ENCODE measurements at regions not wholly inside any gene's neighbourhood (a gene's known extent, or its start where the extent isn't known, plus 50 kb on each side); places are given as distances from the start of the nearest gene placed in this dataset.

GRCh38 chr2:10985260-10985659 lies 73.5 kb downstream of the KCNF1 start:
- Histone ChIP-seq H3K4me3 (no peak overlapping the region), H3K36me3 (no peaks in the 10 kb centered on the region), H3K27me3 (no peaks in the 10 kb centered on the region), H3K9me3 (no peaks in the 10 kb centered on the region), H3K4me1 (no peaks in the 10 kb centered on the region), H3K27ac (no peak overlapping the region)
- DNase-seq, result no peak
- TF ChIP-seq CTCF (IDR thresholded peaks at IDR 0.05), result no peak
- TF ChIP-seq POLR2A (IDR thresholded peaks at IDR 0.05), result no peak
- intact Hi-C loops (cut with DNase I; ENCODE audit: low total_unique reads), result no loop called here

- H3K9me3 ChIP-seq, result no peaks in the 10 kb centered on the region
- intact Hi-C loops (cut with DNase I; ENCODE audit: low total_unique reads), result no loop called here
- no peak overlapping the region for H3K4me3 ChIP-seq
Measured at GRCh38 chr2:10985901-10986535, 74.3 kb downstream of the KCNF1 start.

GRCh38 chr2:10987439-10987838 lies 75.7 kb downstream of the KCNF1 start:
- H3K9me3 ChIP-seq, result no peaks in the 10 kb centered on the region
- no peaks in the 10 kb centered on the region for H3K27me3 ChIP-seq
- H3K36me3 ChIP-seq, result no peaks in the 10 kb centered on the region
- no peak for TF ChIP-seq POLR2A (IDR thresholded peaks at IDR 0.05)
- no peak for TF ChIP-seq CTCF (IDR thresholded peaks at IDR 0.05)
- intact Hi-C loops (cut with DNase I; ENCODE audit: low total_unique reads), result no loop called here
- no peak overlapping the region for H3K27ac ChIP-seq
- no peak overlapping the region for H3K4me3 ChIP-seq
- DNase-seq, result no peak
- no peaks in the 10 kb centered on the region for H3K4me1 ChIP-seq

More at GRCh38 chr2:10985901-10986535, 74.3 kb downstream of the KCNF1 start:
- Histone ChIP-seq H3K27ac (no peak overlapping the region), H3K4me1 (no peaks in the 10 kb centered on the region), H3K36me3 (no peaks in the 10 kb centered on the region), H3K27me3 (no peaks in the 10 kb centered on the region)
- TF ChIP-seq CTCF (IDR thresholded peaks at IDR 0.05) (no peak), POLR2A (IDR thresholded peaks at IDR 0.05) (no peak)
- DNase-seq, result no peak

GRCh38 chr2:10987861-10988260 lies 76.1 kb downstream of the KCNF1 start:
- no peaks in the 10 kb centered on the region for H3K9me3 ChIP-seq
- H3K4me1 ChIP-seq, result no peaks in the 10 kb centered on the region
- intact Hi-C loops (cut with DNase I; ENCODE audit: low total_unique reads), result no loop called here
- H3K27ac ChIP-seq, result no peak overlapping the region
- H3K27me3 ChIP-seq, result no peaks in the 10 kb centered on the region
- no peak for DNase-seq
- no peak overlapping the region for H3K4me3 ChIP-seq
- TF ChIP-seq POLR2A (IDR thresholded peaks at IDR 0.05) (no peak), CTCF (IDR thresholded peaks at IDR 0.05) (no peak)
- H3K36me3 ChIP-seq, result no peaks in the 10 kb centered on the region

DNA sequence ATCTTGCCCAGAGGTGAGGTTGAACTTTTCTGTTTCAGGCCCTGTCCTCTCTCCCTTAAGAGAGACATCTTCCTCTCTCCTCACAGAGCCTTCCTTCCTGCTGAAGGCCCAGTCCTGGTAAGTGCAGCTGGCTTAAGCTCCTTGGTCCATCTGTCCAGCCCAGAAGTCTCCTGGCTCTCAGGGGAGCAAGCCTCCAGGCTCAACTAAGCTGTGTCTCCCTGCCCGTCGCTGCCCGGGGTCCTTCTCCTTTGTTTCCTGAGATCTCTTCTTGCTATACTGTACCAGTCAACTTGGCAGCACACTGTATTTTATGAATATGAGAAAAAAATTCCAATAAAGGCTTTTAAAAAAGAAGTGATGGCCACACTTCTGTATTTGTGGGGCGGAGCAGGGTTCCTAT lies 77.4 kb downstream of the KCNF1 start:
- no peaks in the 10 kb centered on the region for H3K27me3 ChIP-seq
- no peak for DNase-seq
- intact Hi-C loops (cut with DNase I; ENCODE audit: low total_unique reads), result no loop called here
- no peak overlapping the region for H3K4me3 ChIP-seq
- H3K27ac ChIP-seq, result no peak overlapping the region
- H3K9me3 ChIP-seq, result no peaks in the 10 kb centered on the region
- TF ChIP-seq CTCF (IDR thresholded peaks at IDR 0.05), result no peak
- no peak for TF ChIP-seq POLR2A (IDR thresholded peaks at IDR 0.05)
- H3K36me3 ChIP-seq, result no peaks in the 10 kb centered on the region
- no peaks in the 10 kb centered on the region for H3K4me1 ChIP-seq

All from uterus (tissue), 3 donors.